SH-SY5Y (cell line): ENCODE measurements at regions not wholly inside any gene's neighbourhood (a gene's known extent, or its start where the extent isn't known, plus 50 kb on each side); places are given as distances from the start of the nearest gene placed in this dataset.

ENCODE experiments used
- GATA2 ChIP-seq: IDR thresholded peaks from 2 replicates; pipeline ENCODE4 v1.6.1; 2011; ENCODE audit warnings: mild to moderate bottlenecking, low read depth, low read length
- GATA3 ChIP-seq: IDR thresholded peaks from 2 replicates; pipeline ENCODE4 v1.6.1; 2011; ENCODE audit warnings: low read depth, mild to moderate bottlenecking, low read length, moderate library complexity

DNA sequence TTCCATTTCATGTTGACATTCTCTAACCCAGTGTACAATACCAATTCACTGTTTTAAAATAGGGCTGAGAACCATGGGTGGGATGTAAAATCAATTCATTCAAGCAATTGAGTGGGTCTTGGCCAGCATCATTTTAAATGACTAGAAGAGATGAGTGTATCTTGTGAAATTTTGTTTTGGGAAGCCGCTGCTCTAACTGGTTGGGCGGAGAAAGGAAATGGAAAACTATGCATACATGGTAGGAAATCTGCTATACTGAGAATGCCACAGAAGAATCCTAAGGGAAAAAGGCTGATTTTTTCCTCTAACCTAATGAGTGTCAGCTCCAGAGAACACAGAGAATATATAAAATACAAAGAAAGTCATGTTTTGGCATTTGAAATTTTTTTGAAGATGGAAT lies 54.8 kb upstream of the DCLK2 start:
- no peak for TF ChIP-seq GATA2
- no peak for TF ChIP-seq GATA3
